ENCODE measurements at regions not wholly inside any gene's neighbourhood (a gene's known extent, or its start where the extent isn't known, plus 50 kb on each side); places are given as distances from the start of the nearest gene placed in this dataset.

- H3K36me3 ChIP-seq (ENCODE audit: low read length): no peaks in the 10 kb centered on the region
- no peaks in the 10 kb centered on the region for H4K20me1 ChIP-seq (ENCODE audit: low read depth, low read length)
- H3K27ac ChIP-seq (ENCODE audit: low read depth, low read length): no peak overlapping the region
- no peaks in the 10 kb centered on the region for H3K27me3 ChIP-seq (ENCODE audit: low read length)
- H3K4me2 ChIP-seq (ENCODE audit: low read depth, low read length, poor library complexity, severe bottlenecking): no peak overlapping the region
- no peaks in the 10 kb centered on the region for H3K9me2 ChIP-seq (replicated peaks; ENCODE audit: insufficient read depth, low read length)
- no peak overlapping the region for H2AFZ ChIP-seq (ENCODE audit: low read depth, low read length, severe bottlenecking)
- no peaks in the 10 kb centered on the region for H3K9me3 ChIP-seq (ENCODE audit: insufficient read depth, low read length)
- H3K79me2 ChIP-seq (ENCODE audit: insufficient read depth, low read length): no peaks in the 10 kb centered on the region
- H3K4me3 ChIP-seq (ENCODE audit: insufficient read depth, low read length, poor library complexity, severe bottlenecking): no peak overlapping the region
- no peaks in the 10 kb centered on the region for H3F3A ChIP-seq (ENCODE audit: insufficient read depth)
- no peak overlapping the region for H3K9ac ChIP-seq (ENCODE audit: low read length)
- TF ChIP-seq CTCF (IDR thresholded peaks at IDR 0.05; ENCODE audit: insufficient read depth, low read length, poor library complexity, severe bottlenecking): no peak
- TF ChIP-seq EZH2phosphoT487 (conservative IDR thresholded peaks at IDR 0.05; ENCODE audit: low read length): no peak
These were observed 893.0 kb upstream of the CHAC2 start for GRCh38 chr2:52874466-52875106.

DNA sequence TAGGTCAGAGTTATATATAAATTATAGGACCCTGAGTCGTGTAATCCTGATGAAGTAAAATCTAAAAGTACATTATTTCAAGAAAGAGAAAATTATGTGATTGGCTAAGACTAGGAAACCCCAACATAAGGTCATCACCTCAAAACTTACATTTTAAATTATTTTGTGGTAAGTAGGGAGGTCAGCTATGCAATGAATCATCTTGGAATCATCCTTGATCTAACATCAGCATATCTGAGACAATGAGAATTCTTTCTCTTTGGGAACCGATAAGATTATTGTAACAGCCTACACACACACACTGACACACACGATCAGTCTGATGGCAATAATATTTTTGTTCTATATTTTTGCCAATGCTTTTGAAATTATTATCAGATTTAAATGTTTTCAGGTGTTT, 904.8 kb upstream of the CHAC2 start:
- no peaks in the 10 kb centered on the region for H3K27me3 ChIP-seq (ENCODE audit: low read length)
- no peaks in the 10 kb centered on the region for H3K9me2 ChIP-seq (replicated peaks; ENCODE audit: insufficient read depth, low read length)
- H4K20me1 ChIP-seq (ENCODE audit: low read depth, low read length): no peaks in the 10 kb centered on the region
- no peaks in the 10 kb centered on the region for H3F3A ChIP-seq (ENCODE audit: insufficient read depth)
- no peaks in the 10 kb centered on the region for H3K9me3 ChIP-seq (ENCODE audit: insufficient read depth, low read length)
- H3K27ac ChIP-seq (ENCODE audit: low read depth, low read length): no peak overlapping the region
- H3K4me2 ChIP-seq (ENCODE audit: low read depth, low read length, poor library complexity, severe bottlenecking): no peak overlapping the region
- no peaks in the 10 kb centered on the region for H3K79me2 ChIP-seq (ENCODE audit: insufficient read depth, low read length)
- no peak overlapping the region for H3K4me3 ChIP-seq (ENCODE audit: insufficient read depth, low read length, poor library complexity, severe bottlenecking)
- TF ChIP-seq CTCF (IDR thresholded peaks at IDR 0.05; ENCODE audit: insufficient read depth, low read length, poor library complexity, severe bottlenecking): no peak
- no peak for TF ChIP-seq EZH2phosphoT487 (conservative IDR thresholded peaks at IDR 0.05; ENCODE audit: low read length)
- H3K9ac ChIP-seq (ENCODE audit: low read length): no peak overlapping the region
- H2AFZ ChIP-seq (ENCODE audit: low read depth, low read length, severe bottlenecking): no peak overlapping the region
- no peaks in the 10 kb centered on the region for H3K36me3 ChIP-seq (ENCODE audit: low read length)

GRCh38 chr2:52861596-52861995, 906.0 kb upstream of the CHAC2 start:
- Histone ChIP-seq H3K9me2 (replicated peaks; ENCODE audit: insufficient read depth, low read length) (no peaks in the 10 kb centered on the region), H3K27ac (ENCODE audit: low read depth, low read length) (no peak overlapping the region), H4K20me1 (ENCODE audit: low read depth, low read length) (no peaks in the 10 kb centered on the region), H3F3A (ENCODE audit: insufficient read depth) (no peaks in the 10 kb centered on the region), H3K4me3 (ENCODE audit: insufficient read depth, low read length, poor library complexity, severe bottlenecking) (no peak overlapping the region), H3K4me2 (ENCODE audit: low read depth, low read length, poor library complexity, severe bottlenecking) (no peak overlapping the region), H3K79me2 (ENCODE audit: insufficient read depth, low read length) (no peaks in the 10 kb centered on the region), H3K27me3 (ENCODE audit: low read length) (no peaks in the 10 kb centered on the region), H3K9ac (ENCODE audit: low read length) (no peak overlapping the region), H2AFZ (ENCODE audit: low read depth, low read length, severe bottlenecking) (no peak overlapping the region), H3K36me3 (ENCODE audit: low read length) (no peaks in the 10 kb centered on the region), H3K9me3 (ENCODE audit: insufficient read depth, low read length) (no peaks in the 10 kb centered on the region)
- TF ChIP-seq CTCF (IDR thresholded peaks at IDR 0.05; ENCODE audit: insufficient read depth, low read length, poor library complexity, severe bottlenecking) (no peak), EZH2phosphoT487 (conservative IDR thresholded peaks at IDR 0.05; ENCODE audit: low read length) (no peak)

All from SU-DHL-6 (cell line).